ENCODE measurements at regions not wholly inside any gene's neighbourhood (a gene's known extent, or its start where the extent isn't known, plus 50 kb on each side); places are given as distances from the start of the nearest gene placed in this dataset.
A peak's percentile ranks its signal among the peaks of the same experiment; 100 is the strongest.

DNA sequence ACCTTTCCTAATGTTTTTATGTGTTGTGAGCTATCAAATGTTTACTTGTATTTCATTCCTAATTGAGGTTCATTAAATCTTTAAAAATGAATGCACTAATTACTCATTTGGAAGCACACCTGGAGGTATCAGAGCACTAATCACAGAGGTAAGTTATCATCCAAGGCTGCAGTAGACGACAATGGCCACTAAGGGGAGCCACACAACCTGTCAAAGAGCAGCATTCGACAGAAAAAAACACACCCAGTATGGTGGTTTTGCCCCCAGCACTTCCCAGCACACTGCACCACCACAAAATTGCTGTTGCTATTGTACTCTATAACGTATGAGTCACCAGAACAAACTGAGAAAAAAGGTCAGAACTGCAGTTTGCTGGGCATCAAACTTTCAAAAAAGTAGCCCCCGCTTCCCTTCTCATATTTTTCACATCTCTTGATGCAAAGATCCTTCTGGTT, 205.9 kb upstream of the IGF1R start (continued):
- TF ChIP-seq, protein P1, sequence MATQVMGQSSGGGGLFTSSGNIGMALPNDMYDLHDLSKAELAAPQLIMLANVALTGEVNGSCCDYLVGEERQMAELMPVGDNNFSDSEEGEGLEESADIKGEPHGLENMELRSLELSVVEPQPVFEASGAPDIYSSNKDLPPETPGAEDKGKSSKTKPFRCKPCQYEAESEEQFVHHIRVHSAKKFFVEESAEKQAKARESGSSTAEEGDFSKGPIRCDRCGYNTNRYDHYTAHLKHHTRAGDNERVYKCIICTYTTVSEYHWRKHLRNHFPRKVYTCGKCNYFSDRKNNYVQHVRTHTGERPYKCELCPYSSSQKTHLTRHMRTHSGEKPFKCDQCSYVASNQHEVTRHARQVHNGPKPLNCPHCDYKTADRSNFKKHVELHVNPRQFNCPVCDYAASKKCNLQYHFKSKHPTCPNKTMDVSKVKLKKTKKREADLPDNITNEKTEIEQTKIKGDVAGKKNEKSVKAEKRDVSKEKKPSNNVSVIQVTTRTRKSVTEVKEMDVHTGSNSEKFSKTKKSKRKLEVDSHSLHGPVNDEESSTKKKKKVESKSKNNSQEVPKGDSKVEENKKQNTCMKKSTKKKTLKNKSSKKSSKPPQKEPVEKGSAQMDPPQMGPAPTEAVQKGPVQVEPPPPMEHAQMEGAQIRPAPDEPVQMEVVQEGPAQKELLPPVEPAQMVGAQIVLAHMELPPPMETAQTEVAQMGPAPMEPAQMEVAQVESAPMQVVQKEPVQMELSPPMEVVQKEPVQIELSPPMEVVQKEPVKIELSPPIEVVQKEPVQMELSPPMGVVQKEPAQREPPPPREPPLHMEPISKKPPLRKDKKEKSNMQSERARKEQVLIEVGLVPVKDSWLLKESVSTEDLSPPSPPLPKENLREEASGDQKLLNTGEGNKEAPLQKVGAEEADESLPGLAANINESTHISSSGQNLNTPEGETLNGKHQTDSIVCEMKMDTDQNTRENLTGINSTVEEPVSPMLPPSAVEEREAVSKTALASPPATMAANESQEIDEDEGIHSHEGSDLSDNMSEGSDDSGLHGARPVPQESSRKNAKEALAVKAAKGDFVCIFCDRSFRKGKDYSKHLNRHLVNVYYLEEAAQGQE (IDR thresholded peaks at IDR 0.05; ENCODE audit: borderline replicate concordance): peak; percentile 25; the same call in 1 of the 2 replicates
- TF ChIP-seq, protein P1 (CRISPR knock-in tag; IDR thresholded peaks at IDR 0.05; ENCODE audit: low read depth): no peak
- TF ChIP-seq, protein P2, sequence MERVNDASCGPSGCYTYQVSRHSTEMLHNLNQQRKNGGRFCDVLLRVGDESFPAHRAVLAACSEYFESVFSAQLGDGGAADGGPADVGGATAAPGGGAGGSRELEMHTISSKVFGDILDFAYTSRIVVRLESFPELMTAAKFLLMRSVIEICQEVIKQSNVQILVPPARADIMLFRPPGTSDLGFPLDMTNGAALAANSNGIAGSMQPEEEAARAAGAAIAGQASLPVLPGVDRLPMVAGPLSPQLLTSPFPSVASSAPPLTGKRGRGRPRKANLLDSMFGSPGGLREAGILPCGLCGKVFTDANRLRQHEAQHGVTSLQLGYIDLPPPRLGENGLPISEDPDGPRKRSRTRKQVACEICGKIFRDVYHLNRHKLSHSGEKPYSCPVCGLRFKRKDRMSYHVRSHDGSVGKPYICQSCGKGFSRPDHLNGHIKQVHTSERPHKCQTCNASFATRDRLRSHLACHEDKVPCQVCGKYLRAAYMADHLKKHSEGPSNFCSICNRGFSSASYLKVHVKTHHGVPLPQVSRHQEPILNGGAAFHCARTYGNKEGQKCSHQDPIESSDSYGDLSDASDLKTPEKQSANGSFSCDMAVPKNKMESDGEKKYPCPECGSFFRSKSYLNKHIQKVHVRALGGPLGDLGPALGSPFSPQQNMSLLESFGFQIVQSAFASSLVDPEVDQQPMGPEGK (CRISPR knock-in tag; IDR thresholded peaks at IDR 0.05; ENCODE audit: borderline replicate concordance): no peak
- TF ChIP-seq, protein P3, sequence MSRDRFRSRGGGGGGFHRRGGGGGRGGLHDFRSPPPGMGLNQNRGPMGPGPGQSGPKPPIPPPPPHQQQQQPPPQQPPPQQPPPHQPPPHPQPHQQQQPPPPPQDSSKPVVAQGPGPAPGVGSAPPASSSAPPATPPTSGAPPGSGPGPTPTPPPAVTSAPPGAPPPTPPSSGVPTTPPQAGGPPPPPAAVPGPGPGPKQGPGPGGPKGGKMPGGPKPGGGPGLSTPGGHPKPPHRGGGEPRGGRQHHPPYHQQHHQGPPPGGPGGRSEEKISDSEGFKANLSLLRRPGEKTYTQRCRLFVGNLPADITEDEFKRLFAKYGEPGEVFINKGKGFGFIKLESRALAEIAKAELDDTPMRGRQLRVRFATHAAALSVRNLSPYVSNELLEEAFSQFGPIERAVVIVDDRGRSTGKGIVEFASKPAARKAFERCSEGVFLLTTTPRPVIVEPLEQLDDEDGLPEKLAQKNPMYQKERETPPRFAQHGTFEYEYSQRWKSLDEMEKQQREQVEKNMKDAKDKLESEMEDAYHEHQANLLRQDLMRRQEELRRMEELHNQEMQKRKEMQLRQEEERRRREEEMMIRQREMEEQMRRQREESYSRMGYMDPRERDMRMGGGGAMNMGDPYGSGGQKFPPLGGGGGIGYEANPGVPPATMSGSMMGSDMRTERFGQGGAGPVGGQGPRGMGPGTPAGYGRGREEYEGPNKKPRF (IDR thresholded peaks at IDR 0.05; ENCODE audit: low read depth, low read length): no peak
- TF ChIP-seq MEF2A (IDR thresholded peaks at IDR 0.05; ENCODE audit: control insufficient read depth, low read depth, low read length) (no peak), NUFIP1 (IDR thresholded peaks at IDR 0.05; ENCODE audit: partially characterized antibody) (no peak), NR2C1 (IDR thresholded peaks at IDR 0.05) (no peak), NR2C1 (tag; IDR thresholded peaks at IDR 0.05) (no peak), RAD21 (CRISPR knock-in tag; conservative IDR thresholded peaks at IDR 0.05 in 1 of 2, IDR thresholded peaks at IDR 0.05 in 1 of 2) (peak; percentile 47 to 64), ZEB2 (IDR thresholded peaks at IDR 0.05) (no peak), CCNT2 (IDR thresholded peaks at IDR 0.05; ENCODE audit: borderline replicate concordance, extremely low read depth, insufficient read length, low read depth, low read length) (no peak), SAP30 (IDR thresholded peaks at IDR 0.05; ENCODE audit: borderline replicate concordance, insufficient read depth, low read depth, low read length, poor library complexity, severe bottlenecking) (no peak), HDAC6 (IDR thresholded peaks at IDR 0.05; ENCODE audit: low read depth, low read length) (no peak), ZNF699 (CRISPR knock-in tag; IDR thresholded peaks at IDR 0.05; ENCODE audit: insufficient replicate concordance) (no peak), MAFF (IDR thresholded peaks at IDR 0.05; ENCODE audit: low read length) (no peak), MEF2D (tag; conservative IDR thresholded peaks at IDR 0.05; ENCODE audit: low read depth) (no peak), ZNF644 (tag; IDR thresholded peaks at IDR 0.05; ENCODE audit: low read depth) (no peak)
